Cardiac muscle cell (in vitro differentiated cells and primary cell): ENCODE measurements at regions not wholly inside any gene's neighbourhood (a gene's known extent, or its start where the extent isn't known, plus 50 kb on each side); places are given as distances from the start of the nearest gene placed in this dataset.

Experiments used
- DNase-seq, 2 donors: peaks; one replicate each; pipeline versions ENCODE4 v3.0.0 to v3.0.0-alpha.2; 2010 to 2017; ENCODE audit warnings: low read depth in 1 of 2, low spot score in 1 of 2
- H3K27ac ChIP-seq: fragments of 200-600 bp; sonication (generic); 2 replicates; pipeline ENCODE4 v1.5.1; 2016
- H3K27me3 ChIP-seq: fragments of 200-600 bp; sonication (generic); 2 replicates; pipeline ENCODE4 v1.6.0; 2016; ENCODE audit warnings: control low read depth
- H3K36me3 ChIP-seq: fragments of 200-600 bp; sonication (generic); 2 replicates; pipeline ENCODE4 v1.5.1; 2016; ENCODE audit warnings: control low read depth
- H3K4me1 ChIP-seq: fragments of 200-600 bp; sonication (generic); 2 replicates; pipeline ENCODE4 v1.8.1; 2017; ENCODE audit warnings: low read depth, mild to moderate bottlenecking, mixed run types
- H3K4me3 ChIP-seq: fragments of 200-600 bp; sonication (generic); 2 replicates; pipeline ENCODE4 v1.5.1; 2016; ENCODE audit warnings: mild to moderate bottlenecking
- H3K9me3 ChIP-seq: fragments of 200-600 bp; sonication (generic); 2 replicates; pipeline ENCODE4 v1.5.1; 2017; ENCODE audit warnings: low read depth, mild to moderate bottlenecking, control low read depth
- CTCF ChIP-seq: IDR thresholded peaks from 2 replicates; pipeline ENCODE4 v1.5.1; 2012; ENCODE audit warnings: low read depth, mild to moderate bottlenecking, low read length

GRCh38 chr6:144877118-144877517, 592.0 kb downstream of the UTRN start:
- H3K4me1 ChIP-seq = peaks cover 3% of the 10 kb centered on the region
- H3K27me3 ChIP-seq = no peaks in the 10 kb centered on the region
- H3K36me3 ChIP-seq = no peaks in the 10 kb centered on the region
- no peak for TF ChIP-seq CTCF
- H3K4me3 ChIP-seq = no peak overlapping the region
- no peak for DNase-seq
- no peak overlapping the region for H3K27ac ChIP-seq
- H3K9me3 ChIP-seq = no peaks in the 10 kb centered on the region

- H3K9me3 ChIP-seq = no peaks in the 10 kb centered on the region
- H3K27ac ChIP-seq = no peak overlapping the region
- TF ChIP-seq CTCF = no peak
- H3K4me1 ChIP-seq = peaks cover 3% of the 10 kb centered on the region
- DNase-seq = no peak
- H3K36me3 ChIP-seq = no peaks in the 10 kb centered on the region
- H3K27me3 ChIP-seq = no peaks in the 10 kb centered on the region
- H3K4me3 ChIP-seq = no peak overlapping the region
Observed at GRCh38 chr6:144878577-144878976, 593.4 kb downstream of the UTRN start.

- Histone ChIP-seq H3K36me3 (no peaks in the 10 kb centered on the region), H3K27me3 (no peaks in the 10 kb centered on the region), H3K9me3 (no peaks in the 10 kb centered on the region), H3K4me1 (peaks cover 3% of the 10 kb centered on the region), H3K4me3 (no peak overlapping the region), H3K27ac (no peak overlapping the region)
- peak in 1 of 2 donors; percentile 8 for DNase-seq
- TF ChIP-seq CTCF = no peak
Observed at GRCh38 chr6:144879436-144879835, 594.3 kb downstream of the UTRN start.

- H3K27ac ChIP-seq = no peak overlapping the region
Observed at GRCh38 chr6:144882425-144882824, 597.3 kb downstream of the UTRN start.

GRCh38 chr6:144883915-144884314, 598.8 kb downstream of the UTRN start:
- no peak overlapping the region for H3K4me3 ChIP-seq
- peaks cover 34% of the 10 kb centered on the region for H3K4me1 ChIP-seq
- no peaks in the 10 kb centered on the region for H3K36me3 ChIP-seq
- DNase-seq = no peak
- no peaks in the 10 kb centered on the region for H3K27me3 ChIP-seq
- no peaks in the 10 kb centered on the region for H3K9me3 ChIP-seq
- no peak for TF ChIP-seq CTCF
- no peak overlapping the region for H3K27ac ChIP-seq

More at GRCh38 chr6:144882425-144882824, 597.3 kb downstream of the UTRN start:
- Histone ChIP-seq H3K27me3 (no peaks in the 10 kb centered on the region), H3K4me1 (peaks cover 30% of the 10 kb centered on the region), H3K9me3 (no peaks in the 10 kb centered on the region), H3K4me3 (no peak overlapping the region), H3K36me3 (no peaks in the 10 kb centered on the region)
- TF ChIP-seq CTCF = no peak
- no peak for DNase-seq

GRCh38 chr6:144885817-144886216, 600.7 kb downstream of the UTRN start:
- no peaks in the 10 kb centered on the region for H3K9me3 ChIP-seq
- H3K4me1 ChIP-seq = peaks cover 34% of the 10 kb centered on the region
- TF ChIP-seq CTCF = no peak
- peak overlapping the region; percentile 69 for H3K27ac ChIP-seq
- no peaks in the 10 kb centered on the region for H3K36me3 ChIP-seq
- no peak overlapping the region for H3K4me3 ChIP-seq
- no peaks in the 10 kb centered on the region for H3K27me3 ChIP-seq
- DNase-seq = no peak
